HEK293 (cell line): ENCODE measurements at regions not wholly inside any gene's neighbourhood (a gene's known extent, or its start where the extent isn't known, plus 50 kb on each side); places are given as distances from the start of the nearest gene placed in this dataset.

Experiments
- CTCF ChIA-PET: fragments of 350-600 bp; formaldehyde crosslinking; extraction: SDS; loops from one replicate; lab custom pipeline; 2021; ENCODE audit warnings: antibody characterized with exemption; lab: Yijun Ruan, JAX
- POLR2A ChIA-PET: fragments of 300-600 bp; formaldehyde crosslinking; extraction: SDS; loops from one replicate; lab custom pipeline; 2020; ENCODE audit warnings: antibody characterized with exemption, inconsistent platforms; lab: Yijun Ruan, JAX
- H3K27ac ChIP-seq: fragments of 200-500 bp; sonication (Bioruptor generic); 2 replicates; pipeline ENCODE4 v1.5.1; 2014; ENCODE audit warnings: low read depth, low read length, control low read depth, inconsistent platforms; ENCODE audit errors: extremely low read depth
- H3K36me3 ChIP-seq, 2 experiments: fragments of 200-500 bp in 1 of 2; sonication (Bioruptor generic) in 1 of 2; 1 replicate in 1 of 2; 2 replicates in 1 of 2; pipeline ENCODE4 v1.5.1; 2014 to 2017; ENCODE audit warnings: inconsistent platforms in 2 of 2, low read length in 2 of 2; ENCODE audit not compliant: control insufficient read depth in 2 of 2, insufficient read depth in 1 of 2
- H3K4me1 ChIP-seq: fragments of 200-500 bp; sonication (Bioruptor generic); 2 replicates; pipeline ENCODE4 v1.5.1; 2014; ENCODE audit warnings: mild to moderate bottlenecking, low read length, inconsistent platforms; ENCODE audit not compliant: control insufficient read depth, insufficient read depth
- H3K4me3 ChIP-seq: 2 replicates; pipeline ENCODE4 v1.5.1; 2011; ENCODE audit warnings: low read depth, mild to moderate bottlenecking, control low read depth, low read length, moderate library complexity
- H3K9me3 ChIP-seq: fragments of 200-500 bp; sonication (Bioruptor generic); 2 replicates; pipeline ENCODE4 v1.5.1; 2014; ENCODE audit warnings: low read depth, low read length, inconsistent platforms; ENCODE audit not compliant: control insufficient read depth, insufficient read depth
- BCL6B ChIP-seq: fragments of 450-650 bp; formaldehyde crosslinking; IDR thresholded peaks from 2 replicates; pipeline ENCODE4 v1.5.1; 2017; ENCODE audit warnings: missing biosample characterization, missing genetic modification characterization
- GLIS1 ChIP-seq: fragments of 450-650 bp; formaldehyde crosslinking; IDR thresholded peaks from 2 replicates; pipeline ENCODE4 v1.5.1; 2016; ENCODE audit warnings: missing biosample characterization, missing genetic modification characterization
- HIC1 ChIP-seq: fragments of 450-650 bp; formaldehyde crosslinking; IDR thresholded peaks from 2 replicates; pipeline ENCODE4 v1.5.1; 2016; ENCODE audit warnings: missing biosample characterization, missing genetic modification characterization
- KLF10 ChIP-seq: fragments of 450-650 bp; IDR thresholded peaks from 2 replicates; pipeline ENCODE4 v1.5.1; 2018; ENCODE audit warnings: missing biosample characterization, mild to moderate bottlenecking, missing genetic modification characterization
- MEIS1 ChIP-seq: sonication (generic); formaldehyde crosslinking; IDR thresholded peaks from 2 replicates; pipeline ENCODE4 v1.8.1; 2022; ENCODE audit warnings: missing genetic modification reagents, mild to moderate bottlenecking, borderline replicate concordance
- MZF1 ChIP-seq: fragments of 450-650 bp; formaldehyde crosslinking; IDR thresholded peaks from 2 replicates; pipeline ENCODE4 v1.5.1; 2017; ENCODE audit warnings: missing biosample characterization, missing genetic modification characterization, borderline replicate concordance
- PRDM10 ChIP-seq: fragments of 450-650 bp; formaldehyde crosslinking; IDR thresholded peaks from 2 replicates; pipeline ENCODE4 v1.5.1; 2016; ENCODE audit warnings: missing biosample characterization, missing genetic modification characterization
- SCRT1 ChIP-seq: fragments of 450-650 bp; formaldehyde crosslinking; IDR thresholded peaks from 2 replicates; pipeline ENCODE4 v1.5.1; 2016; ENCODE audit warnings: missing biosample characterization, missing genetic modification characterization, borderline replicate concordance
- SP2 ChIP-seq: fragments of 450-650 bp; formaldehyde crosslinking; IDR thresholded peaks from 2 replicates; pipeline ENCODE4 v1.5.1; 2016; ENCODE audit warnings: missing biosample characterization, missing genetic modification characterization
- YY1 ChIP-seq: fragments of 450-650 bp; formaldehyde crosslinking; IDR thresholded peaks from 2 replicates; pipeline ENCODE4 v1.5.1; 2018; ENCODE audit warnings: missing biosample characterization, missing genetic modification characterization
- ZBTB21 ChIP-seq: fragments of 450-650 bp; formaldehyde crosslinking; IDR thresholded peaks from 2 replicates; pipeline ENCODE4 v1.5.1; 2017; ENCODE audit warnings: missing biosample characterization, missing genetic modification characterization
- ZIC2 ChIP-seq: fragments of 450-650 bp; formaldehyde crosslinking; IDR thresholded peaks from 2 replicates; pipeline ENCODE4 v1.5.1; 2016; ENCODE audit warnings: missing biosample characterization, missing genetic modification characterization
- ZNF133 ChIP-seq: fragments of 450-650 bp; formaldehyde crosslinking; IDR thresholded peaks from 2 replicates; pipeline ENCODE4 v1.5.1; 2016; ENCODE audit warnings: missing biosample characterization, missing genetic modification characterization
- ZNF138 ChIP-seq: fragments of 450-650 bp; formaldehyde crosslinking; IDR thresholded peaks from 2 replicates; pipeline ENCODE4 v1.5.1; 2016; ENCODE audit warnings: missing biosample characterization, missing genetic modification characterization, borderline replicate concordance
- ZNF16 ChIP-seq: fragments of 450-650 bp; formaldehyde crosslinking; IDR thresholded peaks from 2 replicates; pipeline ENCODE4 v1.5.1; 2016; ENCODE audit warnings: low read depth, missing biosample characterization, missing genetic modification characterization
- ZNF169 ChIP-seq: fragments of 450-650 bp; formaldehyde crosslinking; IDR thresholded peaks from 2 replicates; pipeline ENCODE4 v1.5.1; 2016; ENCODE audit warnings: missing biosample characterization, missing genetic modification characterization
- ZNF175 ChIP-seq: fragments of 450-650 bp; formaldehyde crosslinking; IDR thresholded peaks from 2 replicates; pipeline ENCODE4 v1.5.1; 2016; ENCODE audit warnings: missing biosample characterization, missing genetic modification characterization
- ZNF239 ChIP-seq: fragments of 450-650 bp; formaldehyde crosslinking; IDR thresholded peaks from 2 replicates; pipeline ENCODE4 v1.5.1; 2016; ENCODE audit warnings: missing biosample characterization, missing genetic modification characterization
- ZNF426 ChIP-seq: fragments of 450-650 bp; formaldehyde crosslinking; IDR thresholded peaks from 2 replicates; pipeline ENCODE4 v1.5.1; 2017; ENCODE audit warnings: missing biosample characterization, missing genetic modification characterization, mild to moderate bottlenecking, inconsistent platforms, moderate library complexity
- ZNF521 ChIP-seq: fragments of 450-650 bp; formaldehyde crosslinking; IDR thresholded peaks from 2 replicates; pipeline ENCODE4 v1.5.1; 2017; ENCODE audit warnings: missing biosample characterization, mild to moderate bottlenecking, missing genetic modification characterization
- ZNF596 ChIP-seq: fragments of 450-650 bp; IDR thresholded peaks from 2 replicates; pipeline ENCODE4 v1.5.0; 2018; ENCODE audit warnings: missing biosample characterization, mild to moderate bottlenecking, missing genetic modification characterization, moderate library complexity
- ZNF654 ChIP-seq: fragments of 450-650 bp; formaldehyde crosslinking; IDR thresholded peaks from 2 replicates; pipeline ENCODE4 v1.5.1; 2016; ENCODE audit warnings: low read depth, missing biosample characterization, missing genetic modification characterization
- ZNF776 ChIP-seq: fragments of 450-650 bp; formaldehyde crosslinking; IDR thresholded peaks from 2 replicates; pipeline ENCODE4 v1.5.0; 2017; ENCODE audit warnings: missing biosample characterization, missing genetic modification characterization, borderline replicate concordance
- ZSCAN16 ChIP-seq: fragments of 450-650 bp; formaldehyde crosslinking; IDR thresholded peaks from 2 replicates; pipeline ENCODE4 v1.5.1; 2016; ENCODE audit warnings: missing biosample characterization, missing genetic modification characterization

- TF ChIP-seq YY1 (tag by site-specific recombination): no peak
- TF ChIP-seq ZNF426: no peak
Observed at GRCh38 chr4:114200026-114200425, 220.6 kb upstream of the ARSJ start (continued).

DNA sequence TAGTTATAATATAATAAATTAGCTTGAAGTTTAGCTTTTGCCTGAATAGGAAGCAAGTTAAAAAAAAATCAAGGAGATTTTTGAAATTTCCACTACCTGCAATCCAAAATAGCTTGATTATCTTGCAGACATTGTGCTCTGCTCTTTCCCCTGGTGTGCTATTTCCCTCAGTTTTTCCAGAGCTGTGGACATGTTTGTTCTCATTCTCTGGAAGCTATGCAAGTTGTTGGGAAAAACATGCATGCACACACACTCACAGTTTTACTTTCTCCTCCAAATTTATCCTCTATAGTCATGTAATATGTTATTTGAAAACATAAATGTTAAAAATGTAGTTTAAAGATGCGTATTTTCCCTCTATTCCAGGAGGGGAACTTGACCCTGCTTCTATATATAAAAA, 225.8 kb upstream of the ARSJ start:
- TF ChIP-seq YY1 (tag by site-specific recombination) (no peak), HIC1 (tag by site-specific recombination) (no peak), ZBTB21 (tag by site-specific recombination) (no peak), ZNF426 (no peak), PRDM10 (no peak)
- Histone ChIP-seq H3K9me3 (no peaks in the 10 kb centered on the region), H3K36me3 (no peaks in the 10 kb centered on the region), H3K27ac (no peak overlapping the region), H3K4me3 (no peak overlapping the region), H3K4me1 (no peaks in the 10 kb centered on the region)
- CTCF ChIA-PET: interaction anchor here (0.6 kb wide), 1 partner anchor 110 kb away, joined by 3 read pairs; no protein-coding TSS in a partner anchor
- POLR2A ChIA-PET: no interaction called here

DNA sequence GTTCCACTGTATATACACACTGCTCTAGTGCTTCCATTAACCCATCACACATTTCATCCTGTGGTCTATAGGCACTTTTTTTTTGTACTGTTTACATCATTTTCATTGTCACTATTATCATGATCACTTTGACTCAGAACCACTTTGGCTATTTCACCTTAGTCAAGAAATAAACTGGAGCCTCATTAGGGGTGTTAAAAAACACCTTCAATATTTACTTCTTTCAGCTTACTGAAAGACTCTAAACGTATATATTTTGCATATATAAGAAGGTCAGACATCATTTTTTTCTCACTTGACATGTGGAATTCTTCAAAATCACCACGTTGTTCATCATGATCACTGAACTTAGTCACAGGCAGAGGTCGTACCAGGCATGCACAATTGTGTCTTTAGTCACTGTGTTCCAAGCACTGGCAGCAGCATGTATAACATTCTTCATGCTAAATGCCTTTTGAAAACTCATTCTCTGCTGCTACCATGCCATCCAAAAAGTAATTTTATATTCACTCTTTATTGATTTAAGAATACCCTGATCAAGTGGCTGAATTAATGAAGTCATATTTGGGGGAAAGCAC, 229.2 kb upstream of the ARSJ start:
- CTCF ChIA-PET: no interaction called here
- POLR2A ChIA-PET: no interaction called here
- no peaks in the 10 kb centered on the region for H3K4me1 ChIP-seq
- no peaks in the 10 kb centered on the region for H3K36me3 ChIP-seq
- no peak overlapping the region for H3K27ac ChIP-seq
- H3K9me3 ChIP-seq: no peaks in the 10 kb centered on the region
- H3K4me3 ChIP-seq: no peak overlapping the region
- TF ChIP-seq MEIS1 (CRISPR knock-in tag): no peak
- no peak for TF ChIP-seq ZNF16
- no peak for TF ChIP-seq ZNF133
- no peak for TF ChIP-seq ZNF776
- TF ChIP-seq ZNF654 (tag by site-specific recombination): no peak
- TF ChIP-seq MZF1 (tag by site-specific recombination): no peak
- no peak for TF ChIP-seq BCL6B (tag by site-specific recombination)

DNA sequence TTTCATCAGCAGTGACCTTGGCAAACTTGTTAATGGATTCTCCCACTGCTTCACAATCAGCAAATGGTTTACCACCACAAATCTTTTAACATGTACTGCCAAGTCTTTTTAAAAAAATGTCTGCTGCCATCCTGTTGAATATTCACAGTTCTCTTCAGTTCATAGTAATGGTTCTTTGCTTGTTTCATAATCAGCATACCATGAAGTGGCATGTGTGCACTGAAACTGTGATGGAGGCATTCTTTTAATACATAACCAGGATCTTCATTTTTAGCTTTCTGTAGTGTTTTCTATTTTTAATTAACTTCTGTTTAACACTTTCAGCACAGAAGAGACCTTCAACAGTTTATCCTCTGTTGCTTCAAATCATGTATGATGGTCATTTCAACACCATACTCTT, 230.1 kb upstream of the ARSJ start:
- H3K9me3 ChIP-seq: no peaks in the 10 kb centered on the region
- TF ChIP-seq ZNF596 (tag by site-specific recombination) (no peak), ZNF239 (no peak), ZSCAN16 (tag by site-specific recombination) (no peak), SP2 (tag by site-specific recombination) (no peak), SCRT1 (no peak), ZIC2 (no peak), ZNF169 (no peak), ZNF175 (tag by site-specific recombination) (no peak), ZNF138 (tag by site-specific recombination) (no peak), GLIS1 (tag by site-specific recombination) (no peak), KLF10 (no peak), ZNF521 (tag by site-specific recombination) (no peak)
- no peak overlapping the region for H3K27ac ChIP-seq
- no peaks in the 10 kb centered on the region for H3K36me3 ChIP-seq
- no peak overlapping the region for H3K4me3 ChIP-seq
- no peaks in the 10 kb centered on the region for H3K4me1 ChIP-seq
- POLR2A ChIA-PET: no interaction called here
- CTCF ChIA-PET: no interaction called here
